ENCODE measurements at regions not wholly inside any gene's neighbourhood (a gene's known extent, or its start where the extent isn't known, plus 50 kb on each side); places are given as distances from the start of the nearest gene placed in this dataset.

DNA sequence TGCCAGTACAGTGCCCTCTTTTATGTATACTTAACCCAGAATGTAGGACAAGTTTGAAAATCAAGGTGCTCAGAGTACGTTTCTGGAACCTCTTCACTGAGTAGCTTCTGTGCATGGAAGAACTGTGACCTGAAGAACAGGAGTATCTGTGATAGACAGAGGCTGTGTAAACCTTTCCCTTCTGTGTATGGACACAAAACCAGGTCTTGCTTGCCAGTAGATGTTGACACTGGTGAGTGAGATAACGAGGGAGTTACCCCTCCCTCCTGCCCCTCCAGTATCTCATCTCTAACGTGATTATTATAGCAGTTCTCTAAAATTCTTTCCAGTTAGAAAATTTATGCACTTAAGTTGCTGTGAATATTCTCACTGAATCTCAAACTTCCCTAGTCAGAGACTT is 170.8 kb downstream of the RPL10L start:
- POLR2A ChIA-PET, result no interaction called here
- H3K4me3 ChIP-seq (ENCODE audit: low read depth, low read length, poor library complexity, severe bottlenecking), result no peak overlapping the region
- DNase-seq (ENCODE audit: low spot score), result no peak
- no peak overlapping the region for H2AFZ ChIP-seq (ENCODE audit: low read length)
- TF ChIP-seq CTCF (conservative IDR thresholded peaks at IDR 0.05; ENCODE audit: low read length) (no peak), EZH2phosphoT487 (IDR thresholded peaks at IDR 0.05; ENCODE audit: borderline replicate concordance, low read depth, low read length) (no peak)
- H3K36me3 ChIP-seq (ENCODE audit: insufficient read depth, low read length), result no peaks in the 10 kb centered on the region
- no peaks in the 10 kb centered on the region for H3K4me1 ChIP-seq (ENCODE audit: insufficient read depth, low read length, poor library complexity, severe bottlenecking)
- no peaks in the 10 kb centered on the region for H3K9me3 ChIP-seq (ENCODE audit: low read length)
- H4K20me1 ChIP-seq (ENCODE audit: insufficient read depth, low read length), result no peaks in the 10 kb centered on the region
- H3K79me2 ChIP-seq (ENCODE audit: insufficient read depth, low read depth, low read length), result no peaks in the 10 kb centered on the region
- CTCF ChIA-PET (ENCODE audit: unreplicated experiment), result no interaction called here
- no TSS peak for BruUV-seq (replicated peaks)
- intact Hi-C loops (cut with micrococcal nuclease; ENCODE audit: unreplicated experiment), result no loop called here
- H3K4me2 ChIP-seq (ENCODE audit: low read length), result no peak overlapping the region
- H3K9me2 ChIP-seq (ENCODE audit: insufficient read depth, low read length), result no peaks in the 10 kb centered on the region
- H3K27ac ChIP-seq (ENCODE audit: low read depth, low read length, poor library complexity, severe bottlenecking), result no peak overlapping the region

DNA sequence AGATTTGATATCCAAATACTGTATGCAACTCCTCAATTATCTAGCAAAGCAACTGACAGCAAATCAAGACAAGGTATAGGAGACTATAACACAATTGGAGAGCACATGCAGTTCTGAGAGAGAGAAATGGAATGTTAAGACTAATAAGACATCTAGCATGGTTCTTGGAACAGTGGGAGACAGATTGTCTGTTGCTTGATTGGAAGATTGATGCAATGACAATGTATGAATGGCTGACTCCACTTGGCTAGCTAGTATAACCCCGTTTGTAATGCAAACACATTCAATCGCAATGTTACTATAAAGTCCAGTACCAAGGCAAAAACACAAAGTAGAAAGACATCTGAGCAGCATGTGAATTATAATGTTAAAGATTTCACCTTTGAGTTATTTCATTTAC is 179.3 kb downstream of the RPL10L start:
- Histone ChIP-seq H3K36me3 (ENCODE audit: insufficient read depth, low read length) (no peaks in the 10 kb centered on the region), H3K4me2 (ENCODE audit: low read length) (no peak overlapping the region), H4K20me1 (ENCODE audit: insufficient read depth, low read length) (no peaks in the 10 kb centered on the region), H3K79me2 (ENCODE audit: insufficient read depth, low read depth, low read length) (no peaks in the 10 kb centered on the region), H3K9me2 (ENCODE audit: insufficient read depth, low read length) (no peaks in the 10 kb centered on the region), H3K27ac (ENCODE audit: low read depth, low read length, poor library complexity, severe bottlenecking) (no peak overlapping the region), H3K4me3 (ENCODE audit: low read depth, low read length, poor library complexity, severe bottlenecking) (no peak overlapping the region), H3K4me1 (ENCODE audit: insufficient read depth, low read length, poor library complexity, severe bottlenecking) (no peaks in the 10 kb centered on the region), H2AFZ (ENCODE audit: low read length) (no peak overlapping the region), H3K9me3 (ENCODE audit: low read length) (no peaks in the 10 kb centered on the region)
- ChIA-PET CTCF (ENCODE audit: unreplicated experiment) (no interaction called here), POLR2A (interaction anchor here (1.0 kb wide), 1 partner anchor 11 kb away, joined by 5 read pairs; no protein-coding TSS in a partner anchor)
- no peak for DNase-seq (ENCODE audit: low spot score)
- no TSS peak for BruUV-seq (replicated peaks)
- TF ChIP-seq CTCF (conservative IDR thresholded peaks at IDR 0.05; ENCODE audit: low read length), result no peak
- no peak for TF ChIP-seq EZH2phosphoT487 (IDR thresholded peaks at IDR 0.05; ENCODE audit: borderline replicate concordance, low read depth, low read length)
- intact Hi-C loops (cut with micrococcal nuclease; ENCODE audit: unreplicated experiment), result no loop called here

- no TSS peak for BruUV-seq (replicated peaks)
- H3K79me2 ChIP-seq (ENCODE audit: insufficient read depth, low read depth, low read length), result no peaks in the 10 kb centered on the region
- H2AFZ ChIP-seq (ENCODE audit: low read length), result no peak overlapping the region
- H3K4me1 ChIP-seq (ENCODE audit: insufficient read depth, low read length, poor library complexity, severe bottlenecking), result no peaks in the 10 kb centered on the region
- DNase-seq (ENCODE audit: low spot score), result no peak
- no peaks in the 10 kb centered on the region for H4K20me1 ChIP-seq (ENCODE audit: insufficient read depth, low read length)
- H3K36me3 ChIP-seq (ENCODE audit: insufficient read depth, low read length), result no peaks in the 10 kb centered on the region
- ChIA-PET POLR2A (no interaction called here), CTCF (ENCODE audit: unreplicated experiment) (no interaction called here)
- no peak overlapping the region for H3K4me2 ChIP-seq (ENCODE audit: low read length)
- H3K27ac ChIP-seq (ENCODE audit: low read depth, low read length, poor library complexity, severe bottlenecking), result no peak overlapping the region
- TF ChIP-seq CTCF (conservative IDR thresholded peaks at IDR 0.05; ENCODE audit: low read length), result no peak
- no peak for TF ChIP-seq EZH2phosphoT487 (IDR thresholded peaks at IDR 0.05; ENCODE audit: borderline replicate concordance, low read depth, low read length)
- intact Hi-C loops (cut with micrococcal nuclease; ENCODE audit: unreplicated experiment), result no loop called here
- H3K9me2 ChIP-seq (ENCODE audit: insufficient read depth, low read length), result no peaks in the 10 kb centered on the region
- H3K9me3 ChIP-seq (ENCODE audit: low read length), result 0 out of 2 replicates have a peak, but pooled peaks cover 6% of the 10 kb centered on the region
- H3K4me3 ChIP-seq (ENCODE audit: low read depth, low read length, poor library complexity, severe bottlenecking), result no peak overlapping the region
Measured at GRCh38 chr14:46464341-46464740, 187.2 kb downstream of the RPL10L start.
